ENCODE measurements at regions not wholly inside any gene's neighbourhood (a gene's known extent, or its start where the extent isn't known, plus 50 kb on each side); places are given as distances from the start of the nearest gene placed in this dataset.
"Not testable (repeated sequence)": the region's sequence is repeated elsewhere in the genome, so short reads cannot be mapped to it uniquely, and the experiment has no call there.

DNA sequence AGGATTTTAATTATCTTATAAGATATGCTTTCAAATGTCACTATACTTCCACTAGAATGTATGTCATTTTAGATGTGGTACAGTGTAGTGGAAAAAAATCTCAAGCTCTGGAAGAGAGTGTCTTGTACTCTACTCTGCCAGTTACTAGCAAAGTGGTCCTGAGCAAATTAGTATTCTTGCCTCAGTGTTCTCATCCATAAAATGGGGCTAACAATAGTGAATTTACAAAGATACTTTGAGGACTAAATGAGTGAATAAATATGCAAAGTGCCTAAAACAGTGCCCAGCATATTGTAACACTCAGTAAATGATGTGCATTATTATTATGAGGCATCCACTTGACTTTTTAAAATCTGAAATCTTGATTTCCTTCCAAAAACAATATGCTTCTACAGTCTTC is 488.9 kb upstream of the PHF14 start:
- Histone ChIP-seq H2AK5ac (ENCODE audit: low read length) (no peak overlapping the region), H3K27ac (ENCODE audit: low read depth, low read length) (no peak overlapping the region), H3K4me3 (ENCODE audit: low read length) (no peak overlapping the region), H3K36me3 (ENCODE audit: control insufficient read depth, insufficient read depth, low read length) (no peaks in the 10 kb centered on the region), H3K23ac (ENCODE audit: low read length) (no peak overlapping the region), H2BK15ac (replicated peaks; ENCODE audit: low read depth) (no peak overlapping the region), H2BK5ac (ENCODE audit: low read length) (no peak overlapping the region), H3K9ac (ENCODE audit: low read length) (no peak overlapping the region), H2BK120ac (ENCODE audit: low read depth, low read length) (no peak overlapping the region), H4K8ac (ENCODE audit: low read depth, low read length) (no peak overlapping the region), H3K56ac (ENCODE audit: low read length) (no peak overlapping the region), H3K4ac (ENCODE audit: low read depth, low read length) (no peak overlapping the region), H3K4me1 (ENCODE audit: control insufficient read depth, low read depth, low read length) (no peaks in the 10 kb centered on the region), H3K27me3 (ENCODE audit: insufficient read depth, low read length, poor library complexity) (no peaks in the 10 kb centered on the region), H3K4me2 (ENCODE audit: low read length) (no peak overlapping the region), H3K79me1 (ENCODE audit: low read length) (no peaks in the 10 kb centered on the region), H3K18ac (ENCODE audit: low read length) (no peak overlapping the region), H3K79me2 (ENCODE audit: control insufficient read depth, insufficient read depth, low read length) (no peaks in the 10 kb centered on the region), H4K5ac (ENCODE audit: low read length) (no peak overlapping the region)
- DNase-seq, result no peak

DNA sequence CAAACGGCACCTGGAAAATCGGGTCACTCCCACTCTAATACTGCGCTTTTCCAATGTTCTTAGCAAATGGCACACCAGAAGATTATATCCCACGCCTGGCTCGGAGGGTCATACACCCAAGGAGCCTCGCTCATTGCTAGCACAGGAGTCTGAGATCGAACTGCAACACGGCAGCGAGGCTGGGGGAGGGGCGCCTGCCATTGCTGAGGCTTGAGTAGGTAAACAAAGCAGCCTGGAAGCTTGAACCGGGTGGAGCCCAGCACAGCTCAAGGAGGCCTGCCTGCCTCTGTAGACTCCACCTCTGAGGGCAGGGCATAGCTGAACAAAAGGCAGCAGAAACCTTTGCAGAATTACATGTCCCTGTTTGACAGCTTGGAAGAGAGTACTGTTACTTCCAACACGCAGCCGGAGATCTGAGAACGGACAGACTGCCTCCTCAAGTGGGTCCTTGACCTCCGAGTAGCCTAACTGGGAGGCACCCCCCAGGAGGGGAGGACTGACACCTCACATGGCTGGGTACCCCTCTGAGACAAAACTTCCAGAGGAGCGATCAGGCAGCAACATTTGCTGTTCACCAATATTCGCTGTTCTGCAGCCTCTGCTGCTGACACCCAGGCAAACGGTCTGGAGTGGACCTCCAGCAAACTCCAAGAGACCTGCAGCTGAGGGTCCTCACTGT is 472.3 kb upstream of the PHF14 start:
- WGBS (ENCODE audit: extremely low coverage, insufficient coverage, low lambda C conversion rate), result no CpG with 5 or more reads among the region's 18 CpGs
- H3K9ac ChIP-seq (ENCODE audit: low read length); H4K5ac ChIP-seq (ENCODE audit: low read length); H3K27ac ChIP-seq (ENCODE audit: low read depth, low read length); H3K4me2 ChIP-seq (ENCODE audit: low read length); H3K4me3 ChIP-seq (ENCODE audit: low read length); H4K8ac ChIP-seq (ENCODE audit: low read depth, low read length); DNase-seq; H2BK5ac ChIP-seq (ENCODE audit: low read length); H2BK15ac ChIP-seq (replicated peaks; ENCODE audit: low read depth); H3K27me3 ChIP-seq (ENCODE audit: insufficient read depth, low read length, poor library complexity); H3K79me2 ChIP-seq (ENCODE audit: control insufficient read depth, insufficient read depth, low read length); H3K79me1 ChIP-seq (ENCODE audit: low read length); H3K4me1 ChIP-seq (ENCODE audit: control insufficient read depth, low read depth, low read length); H3K18ac ChIP-seq (ENCODE audit: low read length); H3K4ac ChIP-seq (ENCODE audit: low read depth, low read length); H3K56ac ChIP-seq (ENCODE audit: low read length); H2AK5ac ChIP-seq (ENCODE audit: low read length); H3K36me3 ChIP-seq (ENCODE audit: control insufficient read depth, insufficient read depth, low read length); H2BK120ac ChIP-seq (ENCODE audit: low read depth, low read length); H3K23ac ChIP-seq (ENCODE audit: low read length): not testable (repeated sequence)

DNA sequence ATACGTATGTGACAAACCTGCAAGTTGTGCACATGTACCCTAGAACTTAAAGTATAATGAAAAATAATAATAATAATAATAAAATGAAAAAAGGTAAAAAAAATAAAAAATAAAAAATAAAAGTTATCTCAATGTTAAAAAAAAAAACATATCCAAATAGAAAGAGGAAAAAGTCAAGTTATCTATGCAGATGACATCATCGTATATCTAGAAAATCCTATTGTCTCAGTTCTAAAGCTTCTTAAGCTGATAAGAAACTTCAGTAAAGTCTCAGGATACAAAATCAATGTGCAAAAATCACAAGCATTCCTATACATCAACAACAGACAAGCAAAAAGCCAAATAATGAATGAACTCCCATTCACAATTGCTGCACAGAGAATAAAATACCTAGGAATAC is 466.6 kb upstream of the PHF14 start:
- H3K4ac ChIP-seq (ENCODE audit: low read depth, low read length), result no peak overlapping the region
- H2BK5ac ChIP-seq (ENCODE audit: low read length), result no peak overlapping the region
- no peak overlapping the region for H3K4me3 ChIP-seq (ENCODE audit: low read length)
- H4K8ac ChIP-seq (ENCODE audit: low read depth, low read length), result no peak overlapping the region
- no peaks in the 10 kb centered on the region for H3K79me2 ChIP-seq (ENCODE audit: control insufficient read depth, insufficient read depth, low read length)
- no peaks in the 10 kb centered on the region for H3K79me1 ChIP-seq (ENCODE audit: low read length)
- no peak overlapping the region for H2BK15ac ChIP-seq (replicated peaks; ENCODE audit: low read depth)
- H3K27me3 ChIP-seq (ENCODE audit: insufficient read depth, low read length, poor library complexity), result no peaks in the 10 kb centered on the region
- H3K18ac ChIP-seq (ENCODE audit: low read length), result no peak overlapping the region
- H2AK5ac ChIP-seq (ENCODE audit: low read length), result no peak overlapping the region
- no peak for DNase-seq
- H3K4me1 ChIP-seq (ENCODE audit: control insufficient read depth, low read depth, low read length), result no peaks in the 10 kb centered on the region
- H3K27ac ChIP-seq (ENCODE audit: low read depth, low read length), result no peak overlapping the region
- H3K56ac ChIP-seq (ENCODE audit: low read length), result no peak overlapping the region
- H3K36me3 ChIP-seq (ENCODE audit: control insufficient read depth, insufficient read depth, low read length), result no peaks in the 10 kb centered on the region
- H3K23ac ChIP-seq (ENCODE audit: low read length), result no peak overlapping the region
- H4K5ac ChIP-seq (ENCODE audit: low read length), result no peak overlapping the region
- no peak overlapping the region for H3K4me2 ChIP-seq (ENCODE audit: low read length)
- no peak overlapping the region for H3K9ac ChIP-seq (ENCODE audit: low read length)
- no peak overlapping the region for H2BK120ac ChIP-seq (ENCODE audit: low read depth, low read length)
- WGBS (ENCODE audit: extremely low coverage, insufficient coverage, low lambda C conversion rate), result no CpG with 5 or more reads among the region's 2 CpGs

DNA sequence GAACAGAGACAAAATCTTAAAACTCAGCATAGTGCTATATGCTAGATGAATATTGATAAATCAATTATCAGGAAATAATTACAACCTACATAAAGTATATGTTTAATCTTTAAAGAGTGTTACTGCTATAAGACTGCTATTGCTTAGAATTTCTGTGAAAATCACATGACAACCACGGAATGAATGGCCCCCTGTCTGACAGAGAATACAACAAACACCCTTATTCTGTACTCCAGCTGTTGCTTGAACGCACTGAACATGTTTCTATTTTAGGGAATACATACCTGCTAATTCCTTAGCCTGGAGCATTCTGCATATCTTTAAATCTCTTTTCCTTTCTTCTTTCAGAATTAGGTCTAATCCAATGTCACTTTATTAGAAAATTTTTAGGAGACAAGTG is 452.4 kb upstream of the PHF14 start:
- Histone ChIP-seq H3K23ac (ENCODE audit: low read length) (no peak overlapping the region), H2AK5ac (ENCODE audit: low read length) (no peak overlapping the region), H3K4me3 (ENCODE audit: low read length) (no peak overlapping the region), H3K79me2 (ENCODE audit: control insufficient read depth, insufficient read depth, low read length) (no peaks in the 10 kb centered on the region), H3K9ac (ENCODE audit: low read length) (no peak overlapping the region), H3K79me1 (ENCODE audit: low read length) (no peaks in the 10 kb centered on the region), H2BK5ac (ENCODE audit: low read length) (no peak overlapping the region), H2BK15ac (replicated peaks; ENCODE audit: low read depth) (no peak overlapping the region), H3K27ac (ENCODE audit: low read depth, low read length) (no peak overlapping the region), H3K4ac (ENCODE audit: low read depth, low read length) (no peak overlapping the region), H3K36me3 (ENCODE audit: control insufficient read depth, insufficient read depth, low read length) (no peaks in the 10 kb centered on the region), H3K56ac (ENCODE audit: low read length) (no peak overlapping the region), H4K5ac (ENCODE audit: low read length) (no peak overlapping the region), H2BK120ac (ENCODE audit: low read depth, low read length) (no peak overlapping the region), H3K4me2 (ENCODE audit: low read length) (no peak overlapping the region), H3K18ac (ENCODE audit: low read length) (no peak overlapping the region), H3K4me1 (ENCODE audit: control insufficient read depth, low read depth, low read length) (no peaks in the 10 kb centered on the region), H3K27me3 (ENCODE audit: insufficient read depth, low read length, poor library complexity) (no peaks in the 10 kb centered on the region), H4K8ac (ENCODE audit: low read depth, low read length) (no peak overlapping the region)
- WGBS (ENCODE audit: extremely low coverage, insufficient coverage, low lambda C conversion rate), result no CpG with 5 or more reads among the region's 2 CpGs
- DNase-seq, result no peak

DNA sequence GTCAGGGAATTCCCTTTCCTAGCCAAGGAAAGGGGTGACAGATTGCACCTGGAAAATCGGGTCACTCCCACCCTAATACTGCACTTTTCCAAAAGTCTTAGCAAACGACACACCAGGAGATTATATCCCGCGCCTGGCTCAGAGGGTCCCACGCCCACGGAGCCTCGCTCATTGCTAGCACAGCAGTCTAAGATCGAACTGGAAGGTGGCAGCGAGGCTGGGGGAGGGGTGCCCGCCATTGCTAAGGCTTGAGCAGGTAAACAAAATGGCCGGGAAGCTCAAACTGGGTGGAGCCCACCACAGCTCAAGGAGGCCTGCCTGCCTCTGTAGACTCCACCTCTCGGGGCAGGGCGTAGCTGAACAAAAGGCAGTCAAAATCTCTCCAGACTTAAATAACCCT is 440.2 kb upstream of the PHF14 start:
- not testable (repeated sequence) for H2BK5ac ChIP-seq (ENCODE audit: low read length); H3K23ac ChIP-seq (ENCODE audit: low read length); H3K56ac ChIP-seq (ENCODE audit: low read length); H4K5ac ChIP-seq (ENCODE audit: low read length); H3K4me2 ChIP-seq (ENCODE audit: low read length); H3K36me3 ChIP-seq (ENCODE audit: control insufficient read depth, insufficient read depth, low read length); H3K79me2 ChIP-seq (ENCODE audit: control insufficient read depth, insufficient read depth, low read length); H3K4me1 ChIP-seq (ENCODE audit: control insufficient read depth, low read depth, low read length); H2BK120ac ChIP-seq (ENCODE audit: low read depth, low read length); H2AK5ac ChIP-seq (ENCODE audit: low read length); H3K79me1 ChIP-seq (ENCODE audit: low read length); H3K27ac ChIP-seq (ENCODE audit: low read depth, low read length); H4K8ac ChIP-seq (ENCODE audit: low read depth, low read length); DNase-seq; H3K18ac ChIP-seq (ENCODE audit: low read length); H3K27me3 ChIP-seq (ENCODE audit: insufficient read depth, low read length, poor library complexity); H3K4me3 ChIP-seq (ENCODE audit: low read length); H2BK15ac ChIP-seq (replicated peaks; ENCODE audit: low read depth); H3K4ac ChIP-seq (ENCODE audit: low read depth, low read length); H3K9ac ChIP-seq (ENCODE audit: low read length)
- WGBS (ENCODE audit: extremely low coverage, insufficient coverage, low lambda C conversion rate), result no CpG with 5 or more reads among the region's 13 CpGs

DNA sequence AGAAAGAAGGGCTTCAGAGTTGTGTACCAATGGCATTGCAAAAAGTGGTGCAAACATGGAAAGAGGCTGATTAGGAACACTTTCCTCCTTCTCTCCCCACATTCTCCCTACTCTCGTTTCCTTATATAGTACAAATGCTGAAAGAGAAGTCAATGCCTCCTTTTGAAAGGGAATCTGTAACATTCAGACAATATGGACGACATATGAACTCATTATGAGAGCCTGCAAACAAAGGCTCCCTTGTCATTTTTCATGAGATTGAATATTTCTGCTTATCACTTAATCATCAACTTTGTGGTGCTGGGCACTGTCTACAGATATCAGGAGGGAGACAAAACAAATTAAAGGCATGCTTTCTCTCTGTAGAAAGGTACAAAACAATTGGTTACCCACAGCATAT is 437.1 kb upstream of the PHF14 start:
- no peaks in the 10 kb centered on the region for H3K27me3 ChIP-seq (ENCODE audit: insufficient read depth, low read length, poor library complexity)
- no peak overlapping the region for H3K4me2 ChIP-seq (ENCODE audit: low read length)
- WGBS (ENCODE audit: extremely low coverage, insufficient coverage, low lambda C conversion rate), result no CpG with 5 or more reads among the region's 2 CpGs

More for the DNA sequence above, 437.1 kb upstream of the PHF14 start:
- no peak overlapping the region for H3K23ac ChIP-seq (ENCODE audit: low read length)
- no peaks in the 10 kb centered on the region for H3K4me1 ChIP-seq (ENCODE audit: control insufficient read depth, low read depth, low read length)
- no peak overlapping the region for H4K5ac ChIP-seq (ENCODE audit: low read length)
- H4K8ac ChIP-seq (ENCODE audit: low read depth, low read length), result no peak overlapping the region
- H3K9ac ChIP-seq (ENCODE audit: low read length), result no peak overlapping the region
- H3K18ac ChIP-seq (ENCODE audit: low read length), result no peak overlapping the region
- no peaks in the 10 kb centered on the region for H3K79me1 ChIP-seq (ENCODE audit: low read length)
- H2BK15ac ChIP-seq (replicated peaks; ENCODE audit: low read depth), result no peak overlapping the region
- H2BK5ac ChIP-seq (ENCODE audit: low read length), result no peak overlapping the region
- no peak overlapping the region for H3K27ac ChIP-seq (ENCODE audit: low read depth, low read length)
- H2BK120ac ChIP-seq (ENCODE audit: low read depth, low read length), result no peak overlapping the region
- no peaks in the 10 kb centered on the region for H3K79me2 ChIP-seq (ENCODE audit: control insufficient read depth, insufficient read depth, low read length)
- DNase-seq, result no peak
- H3K4ac ChIP-seq (ENCODE audit: low read depth, low read length), result no peak overlapping the region
- no peaks in the 10 kb centered on the region for H3K36me3 ChIP-seq (ENCODE audit: control insufficient read depth, insufficient read depth, low read length)
- no peak overlapping the region for H3K56ac ChIP-seq (ENCODE audit: low read length)
- no peak overlapping the region for H2AK5ac ChIP-seq (ENCODE audit: low read length)
- H3K4me3 ChIP-seq (ENCODE audit: low read length), result no peak overlapping the region
